Lower leg skin (tissue), 4 donors: ENCODE measurements at regions not wholly inside any gene's neighbourhood (a gene's known extent, or its start where the extent isn't known, plus 50 kb on each side); places are given as distances from the start of the nearest gene placed in this dataset.

Experiments
- DNase-seq, 2 donors: peaks; one replicate each; pipeline ENCODE4 v3.0.0-alpha.2; 2019; ENCODE audit warnings: low spot score in 2 of 2
- H3K4me3 ChIP-seq: fragments of 200-600 bp; sonication (generic); 2 replicates; pipeline ENCODE4 v1.5.1; 2017; ENCODE audit warnings: mild to moderate bottlenecking, low read depth; ENCODE audit not compliant: poor library complexity, severe bottlenecking
- CTCF ChIP-seq, 3 donors: fragments of 450-650 bp; IDR thresholded peaks; one replicate each; pipeline ENCODE4 v1.5.1; 2016; ENCODE audit warnings: antibody characterized with exemption in 3 of 3, mild to moderate bottlenecking in 3 of 3, moderate library complexity in 2 of 3
- POLR2A ChIP-seq, 2 donors: fragments of 450-650 bp; IDR thresholded peaks; one replicate each; pipeline ENCODE4 v1.6.1; 2016 to 2017; ENCODE audit warnings: antibody characterized with exemption in 2 of 2, mild to moderate bottlenecking in 1 of 2, moderate library complexity in 1 of 2
- WGBS, 2 donors: methylation state at CpG; one replicate each; pipeline ENCODE4 v1.1.5; 2018; 5-methylcytosine and 5-hydroxymethylcytosine counted together
- intact Hi-C: fragments of 100-400 bp; cut with DNase I; formaldehyde crosslinking; loops from one replicate; pipeline ENCODE4 v1.15.0; 2023; ENCODE audit warnings: low total_unique reads

DNA sequence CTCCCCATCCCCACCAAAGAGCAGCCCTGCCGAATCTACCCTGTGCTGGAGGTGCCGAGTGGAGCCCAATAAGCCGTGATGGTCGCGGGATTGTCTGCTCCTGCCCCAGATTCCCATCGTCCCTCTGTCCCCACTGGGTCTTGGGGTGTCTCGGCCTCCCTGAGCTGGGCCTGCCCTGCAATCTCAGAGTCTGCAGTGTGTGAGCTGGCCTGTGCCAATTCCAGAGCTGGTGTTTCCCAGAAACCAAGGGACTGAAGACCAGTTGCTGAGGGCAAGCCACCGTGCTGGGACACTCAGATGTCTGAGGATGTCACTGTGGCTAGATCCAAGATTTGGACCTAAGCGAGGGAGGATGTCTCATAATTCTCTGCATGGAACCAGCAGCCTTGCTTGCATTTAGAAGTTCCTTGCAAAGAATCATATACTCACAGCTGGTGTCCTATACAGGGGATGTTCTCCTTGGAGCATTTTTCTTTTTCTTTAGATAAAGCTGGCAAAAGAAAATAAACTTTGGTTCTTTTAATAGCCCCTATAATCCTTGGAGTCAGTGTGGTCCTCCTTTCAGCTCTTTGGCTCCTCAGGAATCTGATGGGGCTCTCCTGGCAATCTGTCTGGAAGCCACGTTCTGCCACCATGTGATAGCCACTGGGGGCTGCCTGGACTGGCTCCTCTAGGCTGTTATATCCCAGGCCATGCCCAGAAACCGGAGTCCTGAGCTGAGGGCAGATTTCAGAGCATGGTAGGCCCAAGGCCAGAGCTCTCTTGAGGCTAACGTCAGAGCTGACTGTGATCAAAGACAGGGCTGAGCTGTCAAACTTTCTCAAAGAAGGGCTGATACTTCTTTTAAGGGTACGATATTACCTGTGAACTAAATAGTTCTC lies 140.1 kb upstream of the HAAO start:
- H3K4me3 ChIP-seq: no peak overlapping the region
- DNase-seq: no peak
- TF ChIP-seq CTCF (IDR thresholded peaks at IDR 0.05): no peak
- no peak for TF ChIP-seq POLR2A (IDR thresholded peaks at IDR 0.05)
- 63 to 78% methylated on average over 10 to 13 of the region's 13 CpGs for WGBS, 2 donors
- intact Hi-C loops: loop anchor here (10.0 kb wide), 1 partner anchor 78 kb away; no protein-coding TSS in a partner anchor

- 40 to 65% methylated on average over 3 of the region's 3 CpGs for WGBS, 2 donors
- no peak for DNase-seq
- no peak for TF ChIP-seq POLR2A (IDR thresholded peaks at IDR 0.05)
- TF ChIP-seq CTCF (IDR thresholded peaks at IDR 0.05): no peak
- intact Hi-C loops: loop anchor here (10.0 kb wide), 1 partner anchor 77 kb away; no protein-coding TSS in a partner anchor
- no peak overlapping the region for H3K4me3 ChIP-seq
Observed at GRCh38 chr2:42931818-42932195, 139.4 kb upstream of the HAAO start.

- no peak for DNase-seq
- intact Hi-C loops: loop anchor here (10.0 kb wide), 1 partner anchor 76 kb away; no protein-coding TSS in a partner anchor
- no peak overlapping the region for H3K4me3 ChIP-seq
- 43 to 59% methylated on average over 6 to 8 of the region's 8 CpGs for WGBS, 2 donors
- no peak for TF ChIP-seq CTCF (IDR thresholded peaks at IDR 0.05)
- no peak for TF ChIP-seq POLR2A (IDR thresholded peaks at IDR 0.05)
Observed at GRCh38 chr2:42931146-42931817, 138.9 kb upstream of the HAAO start.

- WGBS, 2 donors: 17 to 26% methylated on average over 5 of the region's 5 CpGs
- no peak overlapping the region for H3K4me3 ChIP-seq
- TF ChIP-seq POLR2A (IDR thresholded peaks at IDR 0.05): no peak
- TF ChIP-seq CTCF (IDR thresholded peaks at IDR 0.05): no peak
- no peak for DNase-seq
- intact Hi-C loops: loop anchor here (10.0 kb wide), 1 partner anchor 75 kb away; no protein-coding TSS in a partner anchor
Observed at GRCh38 chr2:42930025-42930581, 137.7 kb upstream of the HAAO start.

- TF ChIP-seq POLR2A (IDR thresholded peaks at IDR 0.05): no peak
- no peak for TF ChIP-seq CTCF (IDR thresholded peaks at IDR 0.05)
- 63 to 73% methylated on average over 4 of the region's 4 CpGs for WGBS, 2 donors
- DNase-seq: no peak
- H3K4me3 ChIP-seq: no peak overlapping the region
- intact Hi-C loops: loop anchor here (10.0 kb wide), 1 partner anchor 75 kb away; no protein-coding TSS in a partner anchor
Observed at GRCh38 chr2:42929546-42930024, 137.2 kb upstream of the HAAO start.
